GM18907 (cell line): ENCODE measurements at regions not wholly inside any gene's neighbourhood (a gene's known extent, or its start where the extent isn't known, plus 50 kb on each side); places are given as distances from the start of the nearest gene placed in this dataset.
"Not testable (repeated sequence)": the region's sequence is repeated elsewhere in the genome, so short reads cannot be mapped to it uniquely, and the experiment has no call there.

Experiments
- ATAC-seq: cut with Tn5 transposase; IDR thresholded peaks from one replicate; pipeline ENCODE4 v1.9.1; 2021; ENCODE audit warnings: mild to moderate bottlenecking, moderate library complexity; ENCODE audit not compliant: unreplicated experiment

- peak; percentile 65 for ATAC-seq
Observed at GRCh38 chr21:6363591-6363990, 4157.8 kb upstream of the TPTE start.

GRCh38 chr21:6368824-6369223 is 4152.6 kb upstream of the TPTE start:
- ATAC-seq = not testable (repeated sequence)

- not testable (repeated sequence) for ATAC-seq
Observed at GRCh38 chr21:6373253-6373652, 4148.1 kb upstream of the TPTE start.

- not testable (repeated sequence) for ATAC-seq
Observed at GRCh38 chr21:6374232-6374631, 4147.2 kb upstream of the TPTE start.

GRCh38 chr21:6374926-6375325 is 4146.5 kb upstream of the TPTE start:
- ATAC-seq = not testable (repeated sequence)

- not testable (repeated sequence) for ATAC-seq
Observed at GRCh38 chr21:6375776-6376175, 4145.6 kb upstream of the TPTE start.

GRCh38 chr21:6376321-6377070 is 4144.9 kb upstream of the TPTE start:
- not testable (repeated sequence) for ATAC-seq
